ENCODE measurements at regions not wholly inside any gene's neighbourhood (a gene's known extent, or its start where the extent isn't known, plus 50 kb on each side); places are given as distances from the start of the nearest gene placed in this dataset.
"Not testable (repeated sequence)": the region's sequence is repeated elsewhere in the genome, so short reads cannot be mapped to it uniquely, and the experiment has no call there.

DNA sequence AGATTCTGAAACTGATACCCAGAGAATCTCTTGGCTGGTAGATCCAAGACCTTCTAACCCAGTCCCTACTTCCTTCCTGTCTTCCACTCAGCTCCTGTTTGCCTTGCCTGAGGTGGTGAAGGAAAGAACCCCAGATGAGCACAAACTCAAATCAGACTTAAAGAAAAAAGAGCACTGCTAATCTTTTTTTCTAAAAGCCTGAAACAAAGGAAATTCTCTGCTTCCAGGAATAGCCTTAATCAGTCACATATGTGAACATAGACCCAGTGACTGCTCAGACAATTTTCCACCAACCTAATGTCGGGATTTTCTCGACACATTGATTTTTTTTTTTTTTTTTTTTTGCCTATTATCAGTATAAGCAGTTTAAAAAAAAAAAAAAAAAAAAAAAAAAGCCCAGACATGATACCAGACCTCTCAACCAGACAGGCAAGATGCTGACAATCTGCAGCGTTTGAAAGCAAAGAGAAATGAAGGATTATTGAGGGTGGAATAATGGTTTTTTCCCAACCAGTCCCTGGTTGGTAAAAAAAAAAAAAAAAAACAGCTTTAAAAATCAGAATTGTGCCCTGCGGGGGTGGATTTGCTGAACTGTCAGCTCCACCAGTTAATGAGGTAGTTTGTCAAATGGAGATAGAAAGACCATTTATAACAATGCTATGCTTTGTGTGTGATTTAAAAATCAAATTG lies 256.8 kb upstream of the RARB start:
- DNase-seq, result no peak

- DNase-seq, result no peak
These were observed 256.2 kb upstream of the RARB start for GRCh38 chr3:25171897-25172296.

DNA sequence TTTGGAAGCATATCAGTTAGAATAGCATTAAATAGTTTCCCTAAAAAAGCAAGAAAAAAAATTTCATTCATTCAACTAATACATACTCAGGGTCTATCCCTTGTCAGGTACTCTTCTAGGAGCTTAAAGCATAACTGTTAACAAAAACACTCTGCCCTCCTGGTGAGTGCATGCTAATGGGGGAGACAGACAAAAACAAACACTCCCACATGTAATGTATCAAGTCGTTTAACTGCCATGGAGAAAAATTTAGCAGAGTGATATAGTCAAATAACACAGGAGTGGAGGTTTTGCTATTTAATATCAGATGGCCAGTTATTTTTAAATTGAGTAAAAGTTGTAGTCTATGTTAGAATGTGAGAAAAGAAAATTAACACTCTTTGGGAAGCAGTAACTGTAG lies 254.5 kb upstream of the RARB start:
- DNase-seq, result no peak

- DNase-seq, result no peak
These were observed 253.8 kb upstream of the RARB start for GRCh38 chr3:25174251-25174650.

DNA sequence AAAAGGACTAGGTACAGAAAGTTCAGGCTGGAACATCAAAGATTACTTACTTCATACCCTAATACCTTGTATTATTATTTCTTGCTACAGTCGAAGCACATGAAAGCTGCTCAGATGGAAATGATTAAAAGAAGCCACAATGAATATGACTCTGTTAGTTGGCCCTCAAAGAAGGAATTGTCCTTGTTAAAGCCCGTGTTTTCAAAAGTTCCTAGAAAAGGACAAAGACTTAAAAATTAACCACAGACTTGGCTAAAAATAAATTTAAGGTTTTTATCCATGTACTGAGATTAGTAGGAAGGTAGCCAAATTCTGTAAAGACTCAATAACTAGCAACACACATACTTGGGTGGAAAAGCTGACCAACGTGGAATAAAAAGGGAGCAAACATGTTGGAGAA lies 251.0 kb upstream of the RARB start:
- no peak for DNase-seq

DNA sequence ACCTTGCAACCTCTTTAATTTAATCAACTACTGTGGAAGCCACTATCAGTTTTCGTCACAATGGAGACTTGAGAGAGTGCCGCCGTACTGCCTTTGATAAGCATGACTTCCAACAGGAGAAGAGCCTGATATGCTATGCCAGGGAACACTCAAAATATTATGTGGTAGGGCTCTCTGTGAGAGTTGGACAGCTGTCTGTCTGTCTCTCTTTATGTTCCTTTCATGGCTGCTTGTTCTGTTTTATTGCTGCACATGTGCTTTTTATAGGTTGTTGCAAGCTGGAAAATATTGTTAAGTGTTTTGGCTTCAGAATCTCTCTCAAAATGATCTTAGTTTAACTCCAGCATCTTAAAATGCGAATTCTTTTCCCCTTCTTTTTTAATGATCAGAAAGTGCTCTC lies 249.4 kb upstream of the RARB start:
- no peak for DNase-seq

DNA sequence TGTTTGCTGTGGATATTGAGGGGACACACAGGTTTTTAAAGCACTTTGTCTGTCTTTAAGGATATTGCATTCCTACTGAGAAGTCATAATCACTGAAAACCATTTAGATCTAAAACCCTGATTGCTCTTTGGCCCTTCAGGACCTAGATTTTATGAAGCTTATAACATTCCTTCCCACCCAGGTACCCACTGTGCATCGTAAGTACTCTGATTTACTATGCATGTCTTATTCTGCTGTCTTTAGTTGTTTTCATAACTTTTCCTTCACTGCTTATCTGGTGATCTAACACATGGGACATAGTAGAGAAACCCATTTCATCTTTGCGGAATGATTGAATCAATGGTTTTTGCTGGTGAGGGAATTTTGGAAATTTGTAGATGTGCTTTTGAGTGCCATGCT lies 247.0 kb upstream of the RARB start:
- no peak for DNase-seq

DNA sequence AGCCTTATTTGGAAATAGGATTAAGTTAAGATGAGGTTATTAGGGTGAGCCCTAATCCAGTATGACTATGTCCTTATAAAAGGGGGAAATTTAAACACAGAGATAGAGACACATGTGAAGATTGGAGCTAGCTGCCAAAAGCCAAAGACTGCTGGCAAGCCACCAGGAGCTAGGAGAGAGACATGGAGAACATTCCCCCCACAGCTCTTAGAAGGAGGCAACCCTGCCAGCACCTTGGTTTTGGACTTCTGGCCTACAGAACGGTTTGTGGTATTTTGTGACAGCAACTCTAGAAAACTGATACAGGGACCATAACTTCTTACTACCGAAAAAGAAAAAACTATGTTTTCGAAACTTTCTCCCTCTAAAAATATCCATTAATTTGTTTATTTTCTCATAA lies 245.3 kb upstream of the RARB start:
- DNase-seq, result no peak

DNA sequence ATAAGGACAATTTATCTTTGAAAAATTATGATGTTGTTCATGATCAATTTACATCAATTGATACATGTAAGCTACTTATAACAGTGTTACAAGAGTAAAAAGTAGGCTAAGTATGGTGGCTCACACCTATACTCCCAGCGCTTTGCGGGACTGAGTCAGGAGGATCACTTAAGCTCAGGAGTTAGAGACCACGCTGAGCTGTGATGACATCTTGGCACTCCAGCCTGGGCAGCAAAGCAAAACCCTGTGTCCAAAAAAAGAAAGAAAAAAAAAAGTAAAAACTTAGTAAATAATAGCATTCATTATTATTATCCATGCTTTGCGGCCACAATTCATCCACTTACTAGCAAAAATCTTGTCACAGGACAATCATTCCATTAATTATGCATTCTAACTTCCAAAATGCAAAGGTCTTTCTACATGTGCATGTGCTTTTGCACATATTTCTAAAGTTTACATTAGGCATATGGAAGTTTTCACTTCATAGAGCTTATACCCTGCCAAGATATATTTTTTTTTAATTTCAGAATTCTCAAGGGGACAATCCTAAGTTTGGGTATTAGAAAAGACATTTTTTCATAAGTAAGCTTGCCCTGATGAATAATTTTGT lies 243.3 kb upstream of the RARB start:
- no peak for DNase-seq

DNA sequence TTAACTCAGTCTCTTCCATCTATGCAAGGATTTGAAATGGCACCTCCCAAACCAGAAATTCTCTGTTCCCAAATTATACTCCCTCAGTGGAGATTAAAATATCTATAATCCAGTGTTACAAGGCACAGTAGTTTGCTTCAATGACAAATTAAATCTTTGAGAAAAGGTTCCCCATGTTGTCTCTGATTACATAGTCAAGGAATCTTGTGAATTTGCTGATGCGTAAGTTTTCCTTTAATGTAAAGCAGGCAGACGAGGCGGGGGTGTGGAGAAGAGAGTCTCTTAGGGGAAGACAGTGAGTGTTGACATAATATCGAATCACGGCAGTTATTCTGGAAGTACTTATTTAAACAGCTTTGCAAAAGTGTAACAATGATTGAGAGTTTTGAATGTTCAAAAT lies 236.4 kb upstream of the RARB start:
- no peak for DNase-seq

- not testable (repeated sequence) for DNase-seq
These were observed 228.5 kb upstream of the RARB start for GRCh38 chr3:25199567-25199966.

GRCh38 chr3:25212736-25213135 lies 215.3 kb upstream of the RARB start:
- no peak for DNase-seq

- DNase-seq, result no peak
These were observed 214.0 kb upstream of the RARB start for GRCh38 chr3:25214034-25214433.

- DNase-seq, result no peak
These were observed 209.7 kb upstream of the RARB start for GRCh38 chr3:25218362-25218761.

DNA sequence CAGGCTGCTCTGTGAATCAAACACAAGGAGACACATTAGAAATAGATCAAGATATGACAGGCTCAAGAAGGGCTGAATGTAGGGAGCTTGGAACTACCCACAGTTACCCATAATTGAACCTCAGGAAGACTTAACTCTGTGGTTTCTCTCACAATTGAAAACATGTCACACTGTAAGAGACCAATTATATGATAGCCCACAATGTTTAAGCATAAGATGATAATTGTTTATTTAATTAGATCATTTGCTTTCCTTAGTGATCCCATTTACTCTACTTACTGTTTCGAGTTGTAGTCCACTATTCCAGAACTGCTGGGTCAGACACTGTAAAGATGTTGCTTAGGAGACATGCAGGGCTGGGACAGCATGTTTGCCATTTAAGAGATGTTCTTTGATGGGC lies 201.3 kb upstream of the RARB start:
- DNase-seq, result no peak

DNA sequence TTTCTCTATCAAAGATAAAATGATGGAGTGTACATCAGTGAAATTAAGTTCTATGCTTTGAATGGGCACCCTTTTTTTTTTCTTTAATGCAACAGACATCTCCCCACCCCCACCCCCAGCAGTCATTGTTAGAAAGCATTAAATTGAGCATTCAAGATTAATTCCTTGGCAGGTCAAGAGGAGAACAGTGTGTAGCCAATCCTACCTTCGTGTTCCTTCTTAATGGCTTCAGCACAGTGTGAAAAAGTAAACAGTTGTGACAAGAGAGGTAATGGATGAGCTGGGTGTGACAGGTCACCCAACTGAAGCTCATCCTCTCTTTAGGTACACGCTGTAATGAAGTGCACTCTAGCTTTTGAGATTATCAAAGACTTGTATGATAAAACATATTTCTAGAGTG lies 198.5 kb upstream of the RARB start:
- DNase-seq, result no peak

- DNase-seq, result no peak
These were observed 193.0 kb upstream of the RARB start for GRCh38 chr3:25235031-25235430.

DNA sequence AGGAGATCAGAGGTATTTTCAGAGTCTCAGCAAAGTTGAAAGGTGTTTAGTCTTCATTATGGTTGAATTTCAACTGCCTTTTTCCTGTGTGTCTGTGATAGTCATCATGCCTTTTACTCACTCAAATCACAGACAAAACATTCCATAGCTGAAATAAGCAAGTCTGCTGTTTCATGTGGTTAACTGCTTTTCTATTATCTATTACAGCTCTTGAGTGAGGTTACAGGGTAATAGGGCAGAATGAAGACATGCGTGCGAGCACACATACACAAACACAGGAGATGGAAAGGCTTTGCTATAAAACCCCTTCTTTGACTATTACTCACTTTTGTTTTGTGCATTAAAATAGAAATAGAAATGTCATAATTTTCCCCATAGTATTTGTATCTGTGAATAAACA lies 192.6 kb upstream of the RARB start:
- DNase-seq, result no peak

DNA sequence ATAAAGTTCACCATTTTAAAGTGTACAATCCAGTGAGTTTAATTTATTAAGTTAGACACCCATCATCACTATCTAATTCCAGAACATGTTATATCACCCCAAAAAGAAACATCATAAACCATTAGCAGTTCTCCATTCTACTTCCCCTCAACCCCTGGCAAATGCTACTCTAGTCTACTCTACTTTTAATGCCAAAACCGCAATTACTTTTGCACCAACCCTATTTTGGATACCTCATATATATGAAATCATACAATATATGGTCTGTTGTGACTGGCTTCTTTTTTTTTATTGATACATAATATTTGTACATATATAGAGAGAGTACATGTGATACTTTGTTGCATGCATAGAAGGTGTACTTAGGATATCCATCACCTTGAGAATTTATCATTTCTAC lies 190.5 kb upstream of the RARB start:
- no peak for DNase-seq

DNA sequence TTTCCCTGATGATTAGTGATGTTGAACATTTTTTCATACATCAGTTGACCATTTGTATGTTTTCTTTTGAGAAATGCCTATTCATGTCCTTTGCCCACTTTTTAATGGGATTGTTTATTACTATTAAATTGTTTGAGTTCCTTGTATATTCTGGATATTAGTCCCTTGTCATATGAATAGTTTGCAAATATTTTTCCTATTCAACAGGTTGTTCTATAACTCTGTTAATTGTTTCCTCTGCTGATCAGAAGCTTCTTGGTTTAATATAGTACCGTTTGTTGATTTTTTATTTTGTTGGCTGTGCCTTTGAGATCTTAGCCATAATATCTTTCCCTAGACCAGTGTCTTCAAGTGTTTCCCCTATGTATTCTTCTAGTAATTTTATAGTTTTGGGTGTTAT lies 189.0 kb upstream of the RARB start:
- DNase-seq, result no peak

- DNase-seq, result no peak
These were observed 181.2 kb upstream of the RARB start for GRCh38 chr3:25246913-25247312.

DNA sequence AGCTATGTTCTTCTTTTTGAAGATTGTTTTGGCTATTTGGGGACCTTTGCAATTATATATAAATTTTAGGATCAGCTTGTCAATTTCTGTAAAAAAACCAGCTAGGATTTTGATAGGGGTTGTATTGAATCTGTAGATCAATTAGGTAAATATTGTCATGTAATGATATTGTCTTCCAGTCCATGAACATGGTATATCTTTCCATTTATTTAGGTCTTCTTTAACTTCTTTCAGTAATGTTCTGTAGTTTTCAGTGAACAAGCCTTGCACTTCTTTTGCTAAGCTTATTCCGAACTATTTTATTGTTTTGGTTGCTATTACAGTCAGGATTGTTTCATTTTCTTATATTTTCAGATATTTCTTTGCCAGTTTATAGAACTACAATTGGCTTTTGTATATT lies 175.8 kb upstream of the RARB start:
- no peak for DNase-seq

DNA sequence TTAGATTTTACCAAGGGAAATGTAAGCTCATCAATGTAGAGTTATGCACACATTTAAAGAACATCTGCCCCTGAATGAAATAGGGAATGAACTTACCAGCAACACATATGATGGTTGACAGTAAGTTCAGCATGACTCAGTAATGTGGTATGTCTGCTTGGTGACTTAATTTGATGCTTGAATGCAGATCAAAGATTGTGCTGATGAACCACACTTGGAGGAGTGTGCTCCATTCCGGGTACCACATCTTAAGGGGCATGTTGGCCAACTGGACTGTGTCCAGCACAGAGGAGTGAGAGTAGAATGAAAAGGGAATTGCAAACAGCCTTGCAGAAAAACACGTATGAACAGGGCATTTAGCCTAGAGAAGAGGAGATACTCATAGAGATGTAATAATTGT lies 171.0 kb upstream of the RARB start:
- DNase-seq, result no peak

DNA sequence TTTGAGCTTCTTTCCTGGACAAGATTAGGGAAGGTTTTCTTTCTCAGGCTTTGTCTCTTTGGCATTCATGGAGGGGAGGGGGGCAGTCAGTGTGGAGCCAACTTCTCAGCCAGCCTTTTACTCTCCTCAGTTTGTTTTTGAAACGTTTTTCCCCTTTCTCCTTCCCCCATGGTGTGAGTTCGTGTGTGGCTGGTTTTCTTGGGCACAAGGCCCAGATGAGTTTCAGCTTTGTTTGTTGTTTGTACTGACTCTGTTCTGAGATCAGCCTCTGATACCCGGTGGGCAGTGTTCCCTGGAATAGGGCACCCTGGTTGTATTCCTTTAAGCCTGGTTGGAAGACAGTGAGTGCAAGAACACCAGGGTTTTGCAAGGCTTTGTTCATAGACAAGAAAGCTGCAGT lies 168.2 kb upstream of the RARB start:
- DNase-seq, result no peak

DNA sequence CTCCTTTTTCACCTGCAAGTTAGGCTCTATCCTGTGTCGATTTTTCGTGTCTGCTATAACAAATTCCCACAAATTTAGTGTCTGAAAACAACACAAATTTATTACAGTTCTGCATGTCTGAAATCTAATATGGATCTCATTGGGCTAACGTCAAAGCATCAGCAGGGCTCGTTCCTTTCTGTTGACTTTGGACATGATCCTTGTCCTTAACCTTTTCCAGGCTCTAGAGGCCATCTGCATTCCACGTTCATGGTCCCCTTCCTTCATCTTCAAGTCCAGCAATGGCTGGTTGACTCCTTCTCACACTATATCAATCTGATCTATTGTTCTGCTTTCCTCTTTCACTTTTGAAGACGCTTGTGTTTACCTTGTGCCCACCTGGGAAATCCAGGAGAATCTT lies 165.7 kb upstream of the RARB start:
- no peak for DNase-seq

Measured in NCI-H2029 treated with DMSO at 0.1 percent for 48 hours (cell line).